RWPE2 (cell line): ENCODE measurements at regions not wholly inside any gene's neighbourhood (a gene's known extent, or its start where the extent isn't known, plus 50 kb on each side); places are given as distances from the start of the nearest gene placed in this dataset.

Source experiments
- ATAC-seq: fragments of 200-7000 bp; cut with Tn5 transposase; 3 replicates; pipeline ENCODE4 v1.9.1; 2021; ENCODE audit warnings: low read depth
- DNase-seq: peaks from one replicate; pipeline ENCODE4 v3.0.0-alpha.2; 2020; ENCODE audit warnings: low spot score
- H3K27ac ChIP-seq: fragments of 450-650 bp; 2 replicates; pipeline ENCODE4 v1.5.1; 2017; ENCODE audit warnings: mild to moderate bottlenecking; ENCODE audit not compliant: poor library complexity, severe bottlenecking
- H3K27me3 ChIP-seq: fragments of 250-450 bp; sonication (Bioruptor Pico); 2 replicates; pipeline ENCODE4 v1.5.1; 2021; ENCODE audit warnings: mild to moderate bottlenecking, moderate library complexity; ENCODE audit not compliant: insufficient read depth, poor library complexity, severe bottlenecking
- H3K36me3 ChIP-seq: fragments of 250-450 bp; sonication (Bioruptor Pico); 2 replicates; pipeline ENCODE4 v1.5.1; 2020; ENCODE audit warnings: low read depth, mild to moderate bottlenecking, moderate library complexity
- H3K4me1 ChIP-seq: fragments of 250-450 bp; sonication (Bioruptor Pico); 2 replicates; pipeline ENCODE4 v1.5.1; 2021; ENCODE audit warnings: mild to moderate bottlenecking, moderate library complexity; ENCODE audit not compliant: insufficient read depth, poor library complexity, severe bottlenecking
- H3K4me3 ChIP-seq: fragments of 250-450 bp; sonication (Bioruptor Pico); 2 replicates; pipeline ENCODE4 v1.5.1; 2021; ENCODE audit warnings: mild to moderate bottlenecking, moderate library complexity; ENCODE audit not compliant: severe bottlenecking
- H3K9me3 ChIP-seq: fragments of 250-450 bp; sonication (Bioruptor Pico); 2 replicates; pipeline ENCODE4 v1.5.1; 2021; ENCODE audit warnings: mild to moderate bottlenecking, moderate library complexity; ENCODE audit not compliant: severe bottlenecking
- CTCF ChIP-seq: fragments of 450-650 bp; IDR thresholded peaks from one replicate; pipeline ENCODE4 v1.5.1; 2017; ENCODE audit warnings: mild to moderate bottlenecking, moderate library complexity; ENCODE audit not compliant: poor library complexity, severe bottlenecking

- no peak overlapping the region for H3K27ac ChIP-seq
- no peak for DNase-seq
- TF ChIP-seq CTCF, result no peak
- H3K4me1 ChIP-seq, result no peaks in the 10 kb centered on the region
- no peak overlapping the region for H3K4me3 ChIP-seq
- no peak for ATAC-seq
- H3K36me3 ChIP-seq, result no peaks in the 10 kb centered on the region
- no peaks in the 10 kb centered on the region for H3K9me3 ChIP-seq
- H3K27me3 ChIP-seq, result no peaks in the 10 kb centered on the region
Observed at GRCh38 chr18:28855524-28855923, 678.6 kb upstream of the CDH2 start.

DNA sequence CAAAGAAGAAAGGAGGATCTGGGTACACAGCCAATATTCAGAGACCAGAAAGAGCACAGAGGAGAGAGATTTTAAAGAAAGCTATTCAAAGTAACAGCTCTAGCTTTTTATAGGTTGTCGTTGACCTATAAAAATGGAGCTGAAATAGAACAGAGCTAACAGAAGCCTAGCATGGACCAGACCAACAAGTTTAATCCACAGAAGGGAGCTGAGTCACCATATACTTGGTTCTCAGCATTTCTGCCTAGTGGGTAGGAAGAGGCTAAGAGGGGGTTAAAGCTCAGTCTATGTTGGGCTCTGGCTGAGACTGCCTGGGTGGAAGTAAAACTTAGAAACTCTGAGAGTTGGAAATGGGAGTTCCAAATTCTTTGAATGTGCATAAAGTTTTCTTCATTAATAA, 678.0 kb upstream of the CDH2 start:
- H3K27me3 ChIP-seq, result no peaks in the 10 kb centered on the region
- H3K27ac ChIP-seq, result no peak overlapping the region
- no peak for DNase-seq
- H3K4me1 ChIP-seq, result no peaks in the 10 kb centered on the region
- TF ChIP-seq CTCF, result no peak
- ATAC-seq, result no peak
- no peak overlapping the region for H3K4me3 ChIP-seq
- no peaks in the 10 kb centered on the region for H3K9me3 ChIP-seq
- no peaks in the 10 kb centered on the region for H3K36me3 ChIP-seq

DNA sequence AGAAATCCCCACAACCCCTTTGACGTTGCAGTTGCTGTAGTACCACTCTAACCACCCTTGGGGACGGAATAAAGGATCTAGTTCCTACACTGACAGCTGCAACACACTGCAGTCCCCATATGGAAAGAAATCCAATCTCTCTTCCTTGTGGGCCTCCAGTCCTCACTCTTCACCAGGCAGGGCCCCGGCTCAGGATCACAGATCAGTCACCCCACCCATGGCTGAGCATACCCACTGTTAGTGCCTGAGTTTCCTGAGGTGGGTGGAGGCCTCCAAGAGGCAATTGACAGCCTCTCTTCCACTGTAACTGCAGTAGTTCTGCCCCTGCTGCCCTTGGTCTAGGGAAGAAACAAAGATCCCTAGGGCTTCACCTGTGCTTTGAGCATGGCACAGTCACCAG, 670.0 kb upstream of the CDH2 start:
- DNase-seq (no peak), ATAC-seq (no peak)
- Histone ChIP-seq H3K9me3 (no peaks in the 10 kb centered on the region), H3K27ac (no peak overlapping the region), H3K27me3 (no peaks in the 10 kb centered on the region), H3K4me3 (no peak overlapping the region), H3K4me1 (no peaks in the 10 kb centered on the region), H3K36me3 (no peaks in the 10 kb centered on the region)
- no peak for TF ChIP-seq CTCF

- no peak for TF ChIP-seq CTCF
- no peak for ATAC-seq
- no peak overlapping the region for H3K27ac ChIP-seq
- H3K36me3 ChIP-seq, result no peaks in the 10 kb centered on the region
- H3K4me1 ChIP-seq, result peaks cover 9% of the 10 kb centered on the region
- no peak for DNase-seq
- no peak overlapping the region for H3K4me3 ChIP-seq
- H3K9me3 ChIP-seq, result no peaks in the 10 kb centered on the region
- no peaks in the 10 kb centered on the region for H3K27me3 ChIP-seq
Observed at GRCh38 chr18:28837100-28837499, 660.2 kb upstream of the CDH2 start.

DNA sequence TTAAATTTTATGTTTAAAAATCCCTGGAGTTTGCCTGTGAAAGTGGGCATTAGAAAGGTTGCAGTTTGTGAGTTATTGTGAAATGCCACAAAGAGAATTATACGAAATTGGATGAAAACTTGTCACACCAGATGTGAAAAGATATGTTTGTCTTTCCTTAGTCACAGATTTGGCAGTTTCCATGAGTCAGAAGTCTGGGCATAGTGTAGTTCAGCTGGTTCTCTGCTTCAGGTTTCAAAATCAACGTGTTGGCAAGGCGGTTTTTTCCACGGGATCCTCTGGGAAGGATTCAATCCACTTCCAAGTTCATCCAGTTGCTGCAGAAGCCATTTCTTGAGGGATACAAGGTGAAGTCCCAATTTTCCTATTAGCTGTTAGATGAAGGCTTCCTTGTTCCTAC, 658.0 kb upstream of the CDH2 start:
- H3K27me3 ChIP-seq, result no peaks in the 10 kb centered on the region
- H3K4me1 ChIP-seq, result peaks cover 9% of the 10 kb centered on the region
- ATAC-seq (peak; percentile 93), DNase-seq (no peak)
- no peaks in the 10 kb centered on the region for H3K9me3 ChIP-seq
- H3K36me3 ChIP-seq, result no peaks in the 10 kb centered on the region
- no peak for TF ChIP-seq CTCF
- H3K4me3 ChIP-seq, result no peak overlapping the region
- peak overlapping the region; percentile 40 for H3K27ac ChIP-seq
